WTC11 (cell line): ENCODE measurements at regions not wholly inside any gene's neighbourhood (a gene's known extent, or its start where the extent isn't known, plus 50 kb on each side); places are given as distances from the start of the nearest gene placed in this dataset.

Experiments
- ATAC-seq: fragments of 200-7000 bp; cut with Tn5 transposase; 2 replicates; pipeline ENCODE4 v1.10.0; 2021; ENCODE audit warnings: mild to moderate bottlenecking, moderate library complexity
- CTCF ChIA-PET: fragments of 300-600 bp; sonication (Branson Sonifier 250); formaldehyde crosslinking; loops from one replicate; lab custom pipeline; 2021; ENCODE audit warnings: antibody characterized with exemption; lab: Charles Lee
- POLR2A ChIA-PET: fragments of 350-600 bp; sonication (Branson Sonifier 250); formaldehyde crosslinking; loops from one replicate; lab custom pipeline; 2021; ENCODE audit warnings: antibody characterized with exemption; lab: Charles Lee
- DNase-seq: peaks from one replicate; pipeline ENCODE4 v3.0.0; 2021; ENCODE audit warnings: low spot score
- H3K27ac Mint-ChIP-seq: 2 replicates; pipeline ENCODE4 v1.8.0; 2021; ENCODE audit warnings: mixed read lengths
- H3K27me3 Mint-ChIP-seq: 2 replicates; pipeline ENCODE4 v1.8.0; 2021; ENCODE audit warnings: low read depth, mild to moderate bottlenecking, moderate library complexity, mixed read lengths
- H3K36me3 Mint-ChIP-seq: 2 replicates; pipeline ENCODE4 v1.8.0; 2021; ENCODE audit warnings: mixed read lengths
- H3K4me1 Mint-ChIP-seq: 2 replicates; pipeline ENCODE4 v1.8.0; 2022; ENCODE audit warnings: mixed read lengths
- H3K4me3 Mint-ChIP-seq: 2 replicates; pipeline ENCODE4 v1.8.0; 2021; ENCODE audit warnings: mild to moderate bottlenecking, moderate library complexity, mixed read lengths
- H3K9me3 Mint-ChIP-seq: 2 replicates; pipeline ENCODE4 v1.8.0; 2021; ENCODE audit warnings: mixed read lengths
- GABPB1 ChIP-seq: sonication (generic); formaldehyde crosslinking; IDR thresholded peaks from 2 replicates; pipeline ENCODE4 v1.8.1; 2023; ENCODE audit warnings: mild to moderate bottlenecking, missing genetic modification reagents
- GRHL2 ChIP-seq: fragments of 250-450 bp; sonication (Bioruptor Pico); IDR thresholded peaks from 2 replicates; pipeline ENCODE4 v1.8.0; 2022; ENCODE audit warnings: mild to moderate bottlenecking, moderate library complexity; ENCODE audit not compliant: insufficient replicate concordance, severe bottlenecking
- IRF2 ChIP-seq: sonication (generic); formaldehyde crosslinking; IDR thresholded peaks from 2 replicates; pipeline ENCODE4 v1.8.0; 2022; ENCODE audit warnings: low read depth, missing genetic modification reagents, borderline replicate concordance
- JUN ChIP-seq: sonication (generic); formaldehyde crosslinking; IDR thresholded peaks from 2 replicates; pipeline ENCODE4 v1.8.0; 2023; ENCODE audit warnings: mild to moderate bottlenecking, missing genetic modification reagents
- NFE2L1 ChIP-seq: sonication (generic); formaldehyde crosslinking; IDR thresholded peaks from 2 replicates; pipeline ENCODE4 v1.8.1; 2023; ENCODE audit warnings: missing genetic modification reagents
- NFYB ChIP-seq: sonication (generic); formaldehyde crosslinking; conservative IDR thresholded peaks from 2 replicates; pipeline ENCODE4 v1.8.0; 2022; ENCODE audit warnings: low read depth, missing genetic modification reagents
- SMAD4 ChIP-seq: sonication (generic); formaldehyde crosslinking; IDR thresholded peaks from 2 replicates; pipeline ENCODE4 v1.8.0; 2022; ENCODE audit warnings: mild to moderate bottlenecking, missing genetic modification reagents
- SOX15 ChIP-seq: fragments of 250-450 bp; sonication (Bioruptor Pico); IDR thresholded peaks from 2 replicates; pipeline ENCODE4 v1.9.0; 2021; ENCODE audit warnings: mild to moderate bottlenecking
- SP1 ChIP-seq: sonication (generic); formaldehyde crosslinking; conservative IDR thresholded peaks from 2 replicates; pipeline ENCODE4 v1.8.1; 2022; ENCODE audit warnings: missing genetic modification reagents
- ZNF121 ChIP-seq: sonication (generic); formaldehyde crosslinking; IDR thresholded peaks from 2 replicates; pipeline ENCODE4 v1.8.0; 2023; ENCODE audit warnings: missing genetic modification reagents
- ZNF263 ChIP-seq: sonication (generic); formaldehyde crosslinking; IDR thresholded peaks from 2 replicates; pipeline ENCODE4 v1.8.1; 2022; ENCODE audit warnings: low read depth, mild to moderate bottlenecking, moderate library complexity, missing genetic modification reagents
- ZNF425 ChIP-seq: fragments of 250-450 bp; sonication (Bioruptor Pico); conservative IDR thresholded peaks from 2 replicates; pipeline ENCODE4 v1.9.0; 2021; ENCODE audit warnings: mild to moderate bottlenecking
- ZSCAN18 ChIP-seq: fragments of 250-450 bp; sonication (Bioruptor Pico); IDR thresholded peaks from 2 replicates; pipeline ENCODE4 v2.1.2; 2022; ENCODE audit warnings: mild to moderate bottlenecking, moderate library complexity
- TF ChIP-seq, protein P1 (sequence below): sonication (generic); formaldehyde crosslinking; IDR thresholded peaks from 2 replicates; pipeline ENCODE4 v1.8.1; 2023; ENCODE audit warnings: mild to moderate bottlenecking, missing genetic modification reagents, moderate library complexity
- TF ChIP-seq, protein P2 (sequence below): sonication (generic); formaldehyde crosslinking; IDR thresholded peaks from 2 replicates; pipeline ENCODE4 v1.8.1; 2023; ENCODE audit warnings: mild to moderate bottlenecking, missing genetic modification reagents
- TF ChIP-seq, protein P3 (sequence below): fragments of 250-450 bp; sonication (Bioruptor Pico); IDR thresholded peaks from 2 replicates; pipeline ENCODE4 v1.9.0; 2021; ENCODE audit warnings: moderate library complexity, mild to moderate bottlenecking, inconsistent platforms, borderline replicate concordance

DNA sequence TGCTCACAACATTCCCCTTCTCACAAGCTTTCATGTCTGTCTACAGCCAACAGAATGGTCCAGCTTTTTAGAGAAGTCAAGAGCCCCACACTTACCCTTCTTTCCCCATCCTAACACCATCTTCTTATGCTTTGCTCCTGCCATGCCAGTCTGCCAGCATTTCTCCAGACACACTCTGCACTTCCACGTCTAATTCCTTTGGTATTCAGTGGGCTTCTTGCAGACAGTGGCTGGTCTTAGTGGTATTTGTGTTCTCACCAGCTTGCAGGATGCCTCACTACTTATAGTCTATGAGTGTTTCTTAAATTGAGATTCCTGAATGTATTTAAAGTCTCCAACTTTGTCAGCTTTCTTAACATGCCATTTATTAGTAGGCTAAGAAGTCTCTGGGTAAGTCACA lies 154.4 kb downstream of the BBOX1 start:
- DNase-seq: no peak
- no peaks in the 10 kb centered on the region for H3K36me3 Mint-ChIP-seq
- H3K27ac Mint-ChIP-seq: no peak overlapping the region
- no peaks in the 10 kb centered on the region for H3K4me1 Mint-ChIP-seq
- CTCF ChIA-PET: interaction anchor here (1.1 to 1.4 kb wide), 2 partner anchors 11 to 101 kb away, joined by 3 read pairs; no protein-coding TSS in a partner anchor
- POLR2A ChIA-PET: no interaction called here
- TF ChIP-seq GRHL2 (CRISPR knock-in tag) (no peak), ZNF121 (CRISPR knock-in tag) (no peak), ZSCAN18 (CRISPR knock-in tag) (no peak), SOX15 (CRISPR knock-in tag) (no peak), IRF2 (CRISPR knock-in tag) (no peak)
- TF ChIP-seq, all 79 proteins: peak for 0
- H3K9me3 Mint-ChIP-seq: no peaks in the 10 kb centered on the region
- H3K27me3 Mint-ChIP-seq: no peaks in the 10 kb centered on the region
- ATAC-seq: no peak
- H3K4me3 Mint-ChIP-seq: no peak overlapping the region

GRCh38 chr11:27193434-27194225 lies 153.0 kb downstream of the BBOX1 start:
- no peak for DNase-seq

GRCh38 chr11:27192184-27192583 lies 151.6 kb downstream of the BBOX1 start:
- no peak overlapping the region for H3K4me3 Mint-ChIP-seq
- DNase-seq (no peak), ATAC-seq (no peak)
- no peaks in the 10 kb centered on the region for H3K4me1 Mint-ChIP-seq
- TF ChIP-seq ZNF425 (CRISPR knock-in tag) (no peak), NFYB (CRISPR knock-in tag) (no peak), ZNF263 (CRISPR knock-in tag) (no peak), GABPB1 (CRISPR knock-in tag) (no peak)
- TF ChIP-seq, protein P1, sequence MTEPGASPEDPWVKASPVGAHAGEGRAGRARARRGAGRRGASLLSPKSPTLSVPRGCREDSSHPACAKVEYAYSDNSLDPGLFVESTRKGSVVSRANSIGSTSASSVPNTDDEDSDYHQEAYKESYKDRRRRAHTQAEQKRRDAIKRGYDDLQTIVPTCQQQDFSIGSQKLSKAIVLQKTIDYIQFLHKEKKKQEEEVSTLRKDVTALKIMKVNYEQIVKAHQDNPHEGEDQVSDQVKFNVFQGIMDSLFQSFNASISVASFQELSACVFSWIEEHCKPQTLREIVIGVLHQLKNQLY: no peak
- no peak overlapping the region for H3K27ac Mint-ChIP-seq
- no peaks in the 10 kb centered on the region for H3K27me3 Mint-ChIP-seq
- no peaks in the 10 kb centered on the region for H3K9me3 Mint-ChIP-seq
- ChIA-PET CTCF (interaction anchor here (1.4 kb wide), 1 partner anchor 104 kb away, joined by 4 read pairs; no protein-coding TSS in a partner anchor), POLR2A (no interaction called here)
- no peaks in the 10 kb centered on the region for H3K36me3 Mint-ChIP-seq

More at GRCh38 chr11:27193434-27194225, 153.0 kb downstream of the BBOX1 start:
- no peak overlapping the region for H3K27ac Mint-ChIP-seq
- no peaks in the 10 kb centered on the region for H3K27me3 Mint-ChIP-seq
- no peak overlapping the region for H3K4me3 Mint-ChIP-seq
- POLR2A ChIA-PET: no interaction called here
- H3K4me1 Mint-ChIP-seq: no peaks in the 10 kb centered on the region
- H3K9me3 Mint-ChIP-seq: no peaks in the 10 kb centered on the region
- TF ChIP-seq SMAD4 (CRISPR knock-in tag) (no peak), NFE2L1 (CRISPR knock-in tag) (no peak), SP1 (CRISPR knock-in tag) (no peak), JUN (CRISPR knock-in tag) (no peak)
- TF ChIP-seq, protein P2, sequence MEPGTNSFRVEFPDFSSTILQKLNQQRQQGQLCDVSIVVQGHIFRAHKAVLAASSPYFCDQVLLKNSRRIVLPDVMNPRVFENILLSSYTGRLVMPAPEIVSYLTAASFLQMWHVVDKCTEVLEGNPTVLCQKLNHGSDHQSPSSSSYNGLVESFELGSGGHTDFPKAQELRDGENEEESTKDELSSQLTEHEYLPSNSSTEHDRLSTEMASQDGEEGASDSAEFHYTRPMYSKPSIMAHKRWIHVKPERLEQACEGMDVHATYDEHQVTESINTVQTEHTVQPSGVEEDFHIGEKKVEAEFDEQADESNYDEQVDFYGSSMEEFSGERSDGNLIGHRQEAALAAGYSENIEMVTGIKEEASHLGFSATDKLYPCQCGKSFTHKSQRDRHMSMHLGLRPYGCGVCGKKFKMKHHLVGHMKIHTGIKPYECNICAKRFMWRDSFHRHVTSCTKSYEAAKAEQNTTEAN (CRISPR knock-in tag): no peak
- TF ChIP-seq, protein P3, sequence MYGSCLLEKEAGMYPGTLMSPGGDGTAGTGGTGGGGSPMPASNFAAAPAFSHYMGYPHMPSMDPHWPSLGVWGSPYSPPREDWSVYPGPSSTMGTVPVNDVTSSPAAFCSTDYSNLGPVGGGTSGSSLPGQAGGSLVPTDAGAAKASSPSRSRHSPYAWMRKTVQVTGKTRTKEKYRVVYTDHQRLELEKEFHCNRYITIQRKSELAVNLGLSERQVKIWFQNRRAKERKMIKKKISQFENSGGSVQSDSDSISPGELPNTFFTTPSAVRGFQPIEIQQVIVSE (CRISPR knock-in tag): no peak
- ATAC-seq: no peak
- CTCF ChIA-PET: interaction anchor here (1.4 kb wide), 2 partner anchors 102 to 103 kb away, joined by 3 to 4 read pairs; no protein-coding TSS in a partner anchor
- H3K36me3 Mint-ChIP-seq: no peaks in the 10 kb centered on the region
